SK-N-SH (cell line): ENCODE measurements at regions not wholly inside any gene's neighbourhood (a gene's known extent, or its start where the extent isn't known, plus 50 kb on each side); places are given as distances from the start of the nearest gene placed in this dataset.

Experiments
- CTCF ChIP-seq: fragments of 200-600 bp; sonication (generic); IDR thresholded peaks from 2 replicates; pipeline ENCODE4 v1.6.1; 2017; ENCODE audit warnings: antibody characterized with exemption, mild to moderate bottlenecking, moderate library complexity
- EP300 ChIP-seq, 2 experiments: IDR thresholded peaks; 2 replicates each; pipeline versions ENCODE4 v1.4.0 to v1.6.1; 2012; ENCODE audit warnings: borderline replicate concordance in 1 of 2, low read depth in 1 of 2, low read length in 1 of 2
- FOSL2 ChIP-seq: IDR thresholded peaks from 2 replicates; pipeline ENCODE4 v1.4.0; 2012; ENCODE audit warnings: low read depth, mild to moderate bottlenecking, moderate library complexity, borderline replicate concordance
- FOXJ3 ChIP-seq: sonication (generic); formaldehyde crosslinking; IDR thresholded peaks from 2 replicates; pipeline ENCODE4 v1.5.1; 2020; ENCODE audit warnings: mild to moderate bottlenecking, missing genetic modification reagents
- FOXM1 ChIP-seq: IDR thresholded peaks from 2 replicates; pipeline ENCODE4 v1.4.0; 2012; ENCODE audit warnings: low read depth, mild to moderate bottlenecking
- GABPA ChIP-seq: IDR thresholded peaks from 2 replicates; pipeline ENCODE4 v1.4.0; 2012; ENCODE audit warnings: low read depth, mild to moderate bottlenecking
- MEF2A ChIP-seq: IDR thresholded peaks from 2 replicates; pipeline ENCODE4 v1.4.0; 2012; ENCODE audit warnings: low read depth, borderline replicate concordance
- RAD21 ChIP-seq: IDR thresholded peaks from 2 replicates; pipeline ENCODE4 v1.6.1; 2012; ENCODE audit warnings: mild to moderate bottlenecking, low read length
- RCOR1 ChIP-seq: fragments of 150-350 bp; IDR thresholded peaks from 2 replicates; pipeline ENCODE4 v1.6.1; 2017; ENCODE audit warnings: antibody characterized with exemption, low read length
- TEAD4 ChIP-seq: IDR thresholded peaks from 2 replicates; pipeline ENCODE4 v1.4.0; 2012; ENCODE audit warnings: mild to moderate bottlenecking, borderline replicate concordance; ENCODE audit not compliant: insufficient read depth
- USF2 ChIP-seq: fragments of 150-350 bp; IDR thresholded peaks from 2 replicates; pipeline ENCODE4 v1.6.1; 2017; ENCODE audit warnings: antibody characterized with exemption, low read length, low read depth, borderline replicate concordance
- TF ChIP-seq, protein P1 (sequence below): IDR thresholded peaks from 2 replicates; pipeline ENCODE4 v1.6.1; 2012; ENCODE audit warnings: mild to moderate bottlenecking, low read depth, low read length, moderate library complexity

GRCh38 chr1:228837032-228837431 is 101.8 kb downstream of the RHOU start:
- TF ChIP-seq USF2 (no peak), EP300 (IDR thresholded peaks at IDR 0.05; ENCODE audit: borderline replicate concordance in 1 of 2, low read depth in 1 of 2, low read length in 1 of 2) (no peak), RCOR1 (no peak), CTCF (no peak), TEAD4 (no peak), FOXM1 (no peak), FOSL2 (no peak), FOXJ3 (CRISPR knock-in tag) (no peak), MEF2A (no peak), GABPA (no peak), RAD21 (no peak)
- TF ChIP-seq, protein P1, sequence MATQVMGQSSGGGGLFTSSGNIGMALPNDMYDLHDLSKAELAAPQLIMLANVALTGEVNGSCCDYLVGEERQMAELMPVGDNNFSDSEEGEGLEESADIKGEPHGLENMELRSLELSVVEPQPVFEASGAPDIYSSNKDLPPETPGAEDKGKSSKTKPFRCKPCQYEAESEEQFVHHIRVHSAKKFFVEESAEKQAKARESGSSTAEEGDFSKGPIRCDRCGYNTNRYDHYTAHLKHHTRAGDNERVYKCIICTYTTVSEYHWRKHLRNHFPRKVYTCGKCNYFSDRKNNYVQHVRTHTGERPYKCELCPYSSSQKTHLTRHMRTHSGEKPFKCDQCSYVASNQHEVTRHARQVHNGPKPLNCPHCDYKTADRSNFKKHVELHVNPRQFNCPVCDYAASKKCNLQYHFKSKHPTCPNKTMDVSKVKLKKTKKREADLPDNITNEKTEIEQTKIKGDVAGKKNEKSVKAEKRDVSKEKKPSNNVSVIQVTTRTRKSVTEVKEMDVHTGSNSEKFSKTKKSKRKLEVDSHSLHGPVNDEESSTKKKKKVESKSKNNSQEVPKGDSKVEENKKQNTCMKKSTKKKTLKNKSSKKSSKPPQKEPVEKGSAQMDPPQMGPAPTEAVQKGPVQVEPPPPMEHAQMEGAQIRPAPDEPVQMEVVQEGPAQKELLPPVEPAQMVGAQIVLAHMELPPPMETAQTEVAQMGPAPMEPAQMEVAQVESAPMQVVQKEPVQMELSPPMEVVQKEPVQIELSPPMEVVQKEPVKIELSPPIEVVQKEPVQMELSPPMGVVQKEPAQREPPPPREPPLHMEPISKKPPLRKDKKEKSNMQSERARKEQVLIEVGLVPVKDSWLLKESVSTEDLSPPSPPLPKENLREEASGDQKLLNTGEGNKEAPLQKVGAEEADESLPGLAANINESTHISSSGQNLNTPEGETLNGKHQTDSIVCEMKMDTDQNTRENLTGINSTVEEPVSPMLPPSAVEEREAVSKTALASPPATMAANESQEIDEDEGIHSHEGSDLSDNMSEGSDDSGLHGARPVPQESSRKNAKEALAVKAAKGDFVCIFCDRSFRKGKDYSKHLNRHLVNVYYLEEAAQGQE, result no peak
